Karpas-422 (cell line): ENCODE measurements at regions not wholly inside any gene's neighbourhood (a gene's known extent, or its start where the extent isn't known, plus 50 kb on each side); places are given as distances from the start of the nearest gene placed in this dataset.
"Not testable (repeated sequence)": the region's sequence is repeated elsewhere in the genome, so short reads cannot be mapped to it uniquely, and the experiment has no call there.

Source experiments
- DNase-seq: peaks from one replicate; pipeline ENCODE4 v3.0.0-alpha.2; 2015
- H2AFZ ChIP-seq: fragments of 200-600 bp; sonication (generic); 2 replicates; pipeline ENCODE4 v1.6.1; 2014; ENCODE audit warnings: antibody characterized with exemption, low read length, mixed read lengths
- H3K27ac ChIP-seq: fragments of 200-600 bp; sonication (generic); 2 replicates; pipeline ENCODE4 v1.5.1; 2014; ENCODE audit warnings: mild to moderate bottlenecking, low read length, moderate library complexity
- H3K27me3 ChIP-seq: fragments of 200-600 bp; sonication (generic); 2 replicates; pipeline ENCODE4 v1.6.1; 2014; ENCODE audit warnings: low read length, mixed read lengths
- H3K36me3 ChIP-seq: fragments of 200-600 bp; sonication (generic); 2 replicates; pipeline ENCODE4 v1.6.1; 2014; ENCODE audit warnings: low read length, mixed read lengths; ENCODE audit not compliant: insufficient read depth
- H3K4me1 ChIP-seq: fragments of 200-600 bp; sonication (generic); 2 replicates; pipeline ENCODE4 v1.6.1; 2014; ENCODE audit warnings: mild to moderate bottlenecking, low read length, mixed read lengths
- H3K4me2 ChIP-seq: fragments of 200-600 bp; sonication (generic); 2 replicates; pipeline ENCODE4 v1.6.1; 2014; ENCODE audit warnings: low read length, low read depth, mild to moderate bottlenecking; ENCODE audit not compliant: poor library complexity, severe bottlenecking
- H3K4me3 ChIP-seq: fragments of 200-600 bp; sonication (generic); 2 replicates; pipeline ENCODE4 v1.5.1; 2014; ENCODE audit warnings: mild to moderate bottlenecking, antibody characterized with exemption, low read length, mixed read lengths
- H3K79me2 ChIP-seq: fragments of 200-600 bp; sonication (generic); 2 replicates; pipeline ENCODE4 v1.6.1; 2014; ENCODE audit warnings: mild to moderate bottlenecking, low read length, mixed read lengths
- H3K9ac ChIP-seq: fragments of 200-600 bp; sonication (generic); 2 replicates; pipeline ENCODE4 v1.6.0; 2014; ENCODE audit warnings: low read length
- H3K9me2 ChIP-seq: fragments of 200-600 bp; sonication (generic), shearing (Covaris generic); replicated peaks from 2 replicates; pipeline ENCODE4 v1.6.0; 2014; ENCODE audit warnings: mild to moderate bottlenecking, low read length, moderate library complexity; ENCODE audit not compliant: insufficient read depth
- H3K9me3 ChIP-seq: fragments of 300-700, 200-600 bp; sonication (generic); 2 replicates; pipeline ENCODE4 v1.6.1; 2014; ENCODE audit warnings: low read length, mixed read lengths
- H4K20me1 ChIP-seq: fragments of 200-600 bp; sonication (generic); 2 replicates; pipeline ENCODE4 v1.6.1; 2014; ENCODE audit warnings: mild to moderate bottlenecking, antibody characterized with exemption, low read length, low read depth; ENCODE audit not compliant: insufficient read depth

DNA sequence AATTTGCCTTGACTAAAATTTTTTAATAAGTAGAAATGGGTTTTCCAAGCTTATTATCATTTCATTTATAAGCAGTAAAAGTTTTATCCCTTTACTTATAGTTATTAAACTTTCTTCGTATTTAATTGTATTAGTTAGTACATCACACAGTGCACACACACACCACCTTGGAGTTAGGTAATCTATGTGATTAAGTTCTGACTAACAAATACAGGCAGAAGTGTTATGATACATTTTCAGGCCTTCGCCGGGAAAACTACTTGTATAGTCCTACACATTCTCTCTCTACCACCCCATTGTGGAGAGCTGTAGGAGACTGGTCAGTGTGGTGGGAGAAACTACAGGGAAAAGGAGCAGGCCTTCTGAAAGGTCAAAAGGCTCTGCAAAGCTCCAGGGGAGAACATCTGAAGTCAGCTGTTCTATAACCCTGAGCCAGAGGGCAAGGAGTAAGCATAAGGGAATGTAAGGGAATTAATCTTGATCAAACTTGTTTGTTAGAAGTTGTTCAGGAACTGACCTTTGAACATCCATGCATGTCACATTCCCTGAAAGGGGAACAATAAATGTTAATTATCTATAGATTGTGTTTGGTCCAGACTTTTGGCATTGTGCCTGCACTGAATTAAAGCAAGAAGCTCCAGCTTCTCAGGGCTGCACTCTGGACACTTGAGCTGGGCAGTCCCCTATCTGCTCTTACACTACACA lies 231.7 kb downstream of the FSIP2 start:
- Histone ChIP-seq H3K9me3 (peaks cover 7% of the 10 kb centered on the region), H3K4me1 (no peaks in the 10 kb centered on the region), H3K36me3 (no peaks in the 10 kb centered on the region), H3K27me3 (no peaks in the 10 kb centered on the region), H2AFZ (no peak overlapping the region), H3K27ac (no peak overlapping the region), H3K9ac (no peak overlapping the region), H4K20me1 (no peaks in the 10 kb centered on the region), H3K9me2 (no peaks in the 10 kb centered on the region), H3K79me2 (no peaks in the 10 kb centered on the region), H3K4me3 (no peak overlapping the region), H3K4me2 (no peak overlapping the region)
- DNase-seq = no peak

DNA sequence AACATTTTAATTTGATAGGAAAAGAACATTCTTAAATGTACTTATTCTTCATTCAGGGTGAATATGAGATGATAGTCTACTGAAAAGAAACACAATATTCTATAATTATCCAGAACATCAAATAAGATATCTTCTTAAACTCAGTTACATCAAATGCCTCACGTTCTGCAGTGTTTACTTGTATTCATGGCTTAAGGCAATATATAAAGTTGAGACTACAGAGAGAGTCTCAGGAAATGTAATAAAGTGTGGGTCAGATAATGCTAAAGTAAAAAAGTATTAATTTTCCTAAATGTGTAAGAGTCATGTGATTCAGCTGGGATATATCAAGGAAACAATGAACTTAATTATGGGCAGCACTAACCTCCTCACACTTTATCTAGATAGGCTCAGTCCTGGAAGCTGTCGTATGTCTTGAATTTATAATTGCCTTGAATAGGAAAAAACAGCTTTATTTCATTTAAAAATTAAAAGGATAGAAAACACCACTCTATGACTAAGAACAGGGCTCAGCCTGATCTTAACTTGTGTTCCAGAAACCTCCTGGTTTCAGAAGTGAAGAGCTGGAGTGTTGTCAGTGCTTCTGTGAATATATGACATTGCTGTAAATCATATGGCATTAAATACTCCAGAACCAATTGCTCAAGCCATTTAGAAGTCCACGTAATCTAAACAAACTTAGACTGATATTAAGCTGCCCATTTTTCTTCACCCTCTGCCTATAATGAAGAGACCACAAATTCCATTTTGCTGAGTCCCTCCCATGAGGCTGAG lies 240.2 kb downstream of the FSIP2 start:
- H3K4me3 ChIP-seq = no peak overlapping the region
- no peaks in the 10 kb centered on the region for H4K20me1 ChIP-seq
- peaks cover 11% of the 10 kb centered on the region; the same call in 1 of the 2 replicates for H3K9me3 ChIP-seq
- no peaks in the 10 kb centered on the region for H3K27me3 ChIP-seq
- no peaks in the 10 kb centered on the region for H3K9me2 ChIP-seq
- H3K4me2 ChIP-seq = no peak overlapping the region
- H3K36me3 ChIP-seq = no peaks in the 10 kb centered on the region
- no peak overlapping the region for H3K27ac ChIP-seq
- H2AFZ ChIP-seq = no peak overlapping the region
- DNase-seq = no peak
- H3K4me1 ChIP-seq = no peaks in the 10 kb centered on the region
- H3K79me2 ChIP-seq = no peaks in the 10 kb centered on the region
- no peak overlapping the region for H3K9ac ChIP-seq

DNA sequence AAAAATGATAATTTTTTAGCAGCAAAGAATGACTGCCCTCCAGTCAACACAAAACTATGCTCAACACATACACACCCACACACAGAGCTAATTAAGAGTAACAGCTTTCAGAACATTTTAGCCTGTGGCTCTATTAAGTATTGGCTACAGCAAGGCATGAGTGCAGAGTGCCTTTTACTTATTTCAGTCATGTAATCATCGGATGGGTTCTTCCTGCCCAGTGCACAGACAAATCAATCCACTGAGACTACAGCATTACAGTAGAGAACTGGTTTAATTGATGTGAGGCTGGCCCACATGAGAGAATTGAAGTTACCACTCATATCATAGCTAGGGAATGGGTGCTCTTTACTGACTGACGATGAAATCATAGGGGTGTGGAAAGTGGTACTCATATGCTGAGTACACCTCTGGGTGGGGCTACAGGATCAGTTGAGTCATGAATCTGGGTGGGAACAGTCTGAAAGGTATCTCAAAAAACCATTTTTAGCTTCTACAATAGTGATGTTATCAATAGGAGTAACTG lies 241.0 kb downstream of the FSIP2 start:
- Histone ChIP-seq H3K36me3 (no peaks in the 10 kb centered on the region), H2AFZ (no peak overlapping the region), H3K9me2 (no peaks in the 10 kb centered on the region), H3K27me3 (no peaks in the 10 kb centered on the region), H3K79me2 (no peaks in the 10 kb centered on the region), H3K4me2 (no peak overlapping the region), H3K9me3 (peaks cover 14% of the 10 kb centered on the region; the same call in 1 of the 2 replicates), H3K27ac (no peak overlapping the region), H3K4me1 (no peaks in the 10 kb centered on the region), H3K4me3 (no peak overlapping the region), H3K9ac (no peak overlapping the region), H4K20me1 (no peaks in the 10 kb centered on the region)
- DNase-seq = no peak

DNA sequence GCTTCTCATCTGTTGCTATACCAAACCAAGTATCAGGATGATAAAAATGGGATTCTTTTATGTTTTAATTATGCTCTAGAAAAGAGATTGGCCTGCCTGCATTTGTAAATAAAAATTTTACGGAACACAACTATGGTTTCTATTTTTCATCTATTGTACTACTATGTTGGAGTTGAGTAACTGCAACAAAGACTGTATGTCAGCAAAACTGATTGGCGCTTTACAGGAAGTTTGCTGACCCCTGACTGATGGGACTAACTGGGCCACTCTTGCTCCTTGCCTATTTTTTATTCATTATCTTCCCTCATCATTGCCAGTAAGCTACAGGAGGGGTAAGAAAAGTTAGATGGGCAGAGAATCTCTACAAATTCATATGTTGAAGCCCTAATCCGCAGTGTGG lies 242.3 kb downstream of the FSIP2 start:
- Histone ChIP-seq H4K20me1 (no peaks in the 10 kb centered on the region), H3K4me3 (no peak overlapping the region), H3K27ac (no peak overlapping the region), H3K9me3 (peaks cover 17% of the 10 kb centered on the region; the same call in 1 of the 2 replicates), H3K79me2 (no peaks in the 10 kb centered on the region), H3K4me1 (no peaks in the 10 kb centered on the region), H3K27me3 (no peaks in the 10 kb centered on the region), H2AFZ (no peak overlapping the region), H3K4me2 (no peak overlapping the region), H3K9ac (no peak overlapping the region), H3K36me3 (no peaks in the 10 kb centered on the region), H3K9me2 (no peaks in the 10 kb centered on the region)
- no peak for DNase-seq

DNA sequence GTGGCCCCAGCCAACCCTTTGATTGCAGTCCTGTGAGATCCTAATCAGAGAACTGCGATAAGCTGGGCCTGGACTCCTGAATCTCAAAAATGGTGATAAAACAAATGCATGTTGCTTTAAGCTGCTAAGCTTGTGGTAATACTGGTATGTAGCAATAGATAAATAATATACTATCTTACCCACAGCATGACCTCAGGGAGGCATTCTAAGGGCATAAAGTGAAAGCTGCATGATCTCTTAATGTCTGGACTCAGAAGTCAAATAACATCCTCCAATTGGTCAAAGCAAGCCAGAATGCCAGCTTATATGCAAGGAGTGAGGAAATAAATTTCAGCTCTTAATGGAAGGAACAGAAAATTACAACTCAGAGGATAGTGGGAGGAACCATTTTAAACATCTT lies 246.1 kb downstream of the FSIP2 start:
- no peak for DNase-seq
- H3K9me2 ChIP-seq = no peaks in the 10 kb centered on the region

DNA sequence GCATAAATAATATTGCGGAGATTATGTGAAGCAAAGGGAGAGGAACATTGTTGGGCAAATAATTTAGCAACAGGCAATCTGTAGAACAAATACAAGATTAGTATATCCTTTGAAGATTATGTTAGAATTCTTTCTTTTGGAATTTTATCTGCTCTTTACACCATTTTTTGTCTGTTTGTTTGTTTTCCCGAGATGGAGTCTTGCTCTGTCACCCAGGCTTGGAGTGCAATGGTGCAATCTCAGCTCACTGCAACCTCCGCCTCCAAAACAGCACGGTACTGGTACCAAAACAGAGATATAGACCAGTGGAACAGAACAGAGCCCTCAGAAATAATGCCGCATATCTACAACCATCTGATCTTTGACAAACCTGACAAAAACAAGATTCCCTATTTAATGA lies 250.3 kb downstream of the FSIP2 start:
- not testable (repeated sequence) for H3K36me3 ChIP-seq, H3K27ac ChIP-seq, DNase-seq, H3K27me3 ChIP-seq, H4K20me1 ChIP-seq, H3K9ac ChIP-seq, H3K9me2 ChIP-seq, H3K4me2 ChIP-seq, H3K79me2 ChIP-seq, H2AFZ ChIP-seq, H3K4me1 ChIP-seq, H3K4me3 ChIP-seq
- H3K9me3 ChIP-seq = peaks cover 13% of the 10 kb centered on the region; the same call in 1 of the 2 replicates

More for the DNA sequence above, 246.1 kb downstream of the FSIP2 start:
- no peak overlapping the region for H3K4me2 ChIP-seq
- no peaks in the 10 kb centered on the region for H4K20me1 ChIP-seq
- H3K36me3 ChIP-seq = no peaks in the 10 kb centered on the region
- no peak overlapping the region for H3K9ac ChIP-seq
- no peaks in the 10 kb centered on the region for H3K4me1 ChIP-seq
- no peak overlapping the region for H3K4me3 ChIP-seq
- H3K9me3 ChIP-seq = peaks cover 21% of the 10 kb centered on the region; the same call in 1 of the 2 replicates
- H3K27ac ChIP-seq = no peak overlapping the region
- no peak overlapping the region for H2AFZ ChIP-seq
- H3K79me2 ChIP-seq = no peaks in the 10 kb centered on the region
- H3K27me3 ChIP-seq = no peaks in the 10 kb centered on the region

DNA sequence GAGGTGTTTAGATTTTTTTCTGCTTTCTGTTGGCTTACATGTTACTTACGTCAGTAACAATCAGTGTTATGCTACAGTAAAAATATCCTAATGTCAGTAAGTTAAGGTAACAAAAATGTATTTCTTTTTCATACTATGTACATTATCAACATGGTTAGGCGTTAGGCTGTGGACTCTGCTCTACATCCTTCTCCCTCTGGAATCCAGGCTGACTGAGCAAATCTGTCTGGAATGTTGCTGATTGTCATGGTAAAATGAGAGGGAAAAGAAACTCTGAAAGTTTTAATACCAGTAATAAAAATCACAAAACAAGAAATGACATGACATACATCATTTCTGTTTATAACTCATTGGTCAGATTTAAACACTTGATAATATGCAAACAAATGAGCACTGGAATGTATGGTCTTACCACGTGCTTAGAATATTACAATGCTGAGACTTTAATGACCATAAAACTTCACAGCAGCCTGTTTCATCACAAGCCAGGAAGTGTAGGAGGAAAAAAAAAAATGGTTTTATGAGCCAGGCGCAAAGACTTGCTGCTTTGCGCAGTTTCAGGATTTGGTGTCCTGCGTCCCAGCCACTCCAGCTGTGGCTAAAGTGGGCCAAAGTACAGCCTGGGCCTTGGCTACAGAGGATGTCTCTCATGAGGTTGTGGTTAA lies 252.4 kb downstream of the FSIP2 start:
- no peak for DNase-seq
- no peaks in the 10 kb centered on the region for H3K9me2 ChIP-seq
- peaks cover 21% of the 10 kb centered on the region for H3K9me3 ChIP-seq
- no peaks in the 10 kb centered on the region for H3K79me2 ChIP-seq
- no peak overlapping the region for H3K9ac ChIP-seq
- no peaks in the 10 kb centered on the region for H3K27me3 ChIP-seq
- H2AFZ ChIP-seq = no peak overlapping the region
- no peaks in the 10 kb centered on the region for H4K20me1 ChIP-seq
- no peak overlapping the region for H3K4me2 ChIP-seq
- no peak overlapping the region for H3K4me3 ChIP-seq
- H3K27ac ChIP-seq = no peak overlapping the region
- no peaks in the 10 kb centered on the region for H3K36me3 ChIP-seq
- no peaks in the 10 kb centered on the region for H3K4me1 ChIP-seq

DNA sequence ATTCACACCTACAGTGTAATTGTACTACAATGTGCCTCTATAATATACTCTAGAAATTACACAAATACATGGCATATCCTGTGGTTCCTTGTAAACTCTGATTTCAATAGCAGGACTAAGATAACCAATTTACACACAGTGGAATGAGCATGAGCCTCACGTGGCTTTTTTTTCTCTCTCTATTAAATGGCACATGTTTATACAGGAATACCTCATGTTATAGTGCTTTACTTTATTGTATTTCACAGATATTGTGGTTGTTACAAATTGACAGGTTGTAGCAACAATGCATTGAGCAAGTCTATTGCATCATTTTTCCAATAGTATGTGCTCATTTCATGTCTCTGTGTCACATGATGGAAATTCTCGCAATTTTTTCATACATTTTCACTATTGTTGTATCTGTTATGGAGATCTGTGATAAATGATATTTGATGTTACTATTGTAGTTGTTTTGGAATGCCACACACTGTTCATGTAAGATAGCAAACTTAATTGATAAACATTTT lies 260.0 kb downstream of the FSIP2 start:
- no peak overlapping the region for H3K27ac ChIP-seq
- H3K27me3 ChIP-seq = no peaks in the 10 kb centered on the region
- no peaks in the 10 kb centered on the region for H3K4me1 ChIP-seq
- H2AFZ ChIP-seq = no peak overlapping the region
- H3K4me3 ChIP-seq = no peak overlapping the region
- no peak overlapping the region for H3K4me2 ChIP-seq
- H4K20me1 ChIP-seq = no peaks in the 10 kb centered on the region
- no peaks in the 10 kb centered on the region for H3K36me3 ChIP-seq
- no peaks in the 10 kb centered on the region for H3K9me2 ChIP-seq
- H3K79me2 ChIP-seq = no peaks in the 10 kb centered on the region
- peaks cover 20% of the 10 kb centered on the region for H3K9me3 ChIP-seq
- no peak overlapping the region for H3K9ac ChIP-seq
- no peak for DNase-seq
